NCI-H2227 treated with DMSO at 0.1 percent for 48 hours (cell line): ENCODE measurements at regions not wholly inside any gene's neighbourhood (a gene's known extent, or its start where the extent isn't known, plus 50 kb on each side); places are given as distances from the start of the nearest gene placed in this dataset.

Experiments
- DNase-seq: peaks from one replicate; lab custom pipeline; 2025; lab: John Stamatoyannopoulos, UW

DNA sequence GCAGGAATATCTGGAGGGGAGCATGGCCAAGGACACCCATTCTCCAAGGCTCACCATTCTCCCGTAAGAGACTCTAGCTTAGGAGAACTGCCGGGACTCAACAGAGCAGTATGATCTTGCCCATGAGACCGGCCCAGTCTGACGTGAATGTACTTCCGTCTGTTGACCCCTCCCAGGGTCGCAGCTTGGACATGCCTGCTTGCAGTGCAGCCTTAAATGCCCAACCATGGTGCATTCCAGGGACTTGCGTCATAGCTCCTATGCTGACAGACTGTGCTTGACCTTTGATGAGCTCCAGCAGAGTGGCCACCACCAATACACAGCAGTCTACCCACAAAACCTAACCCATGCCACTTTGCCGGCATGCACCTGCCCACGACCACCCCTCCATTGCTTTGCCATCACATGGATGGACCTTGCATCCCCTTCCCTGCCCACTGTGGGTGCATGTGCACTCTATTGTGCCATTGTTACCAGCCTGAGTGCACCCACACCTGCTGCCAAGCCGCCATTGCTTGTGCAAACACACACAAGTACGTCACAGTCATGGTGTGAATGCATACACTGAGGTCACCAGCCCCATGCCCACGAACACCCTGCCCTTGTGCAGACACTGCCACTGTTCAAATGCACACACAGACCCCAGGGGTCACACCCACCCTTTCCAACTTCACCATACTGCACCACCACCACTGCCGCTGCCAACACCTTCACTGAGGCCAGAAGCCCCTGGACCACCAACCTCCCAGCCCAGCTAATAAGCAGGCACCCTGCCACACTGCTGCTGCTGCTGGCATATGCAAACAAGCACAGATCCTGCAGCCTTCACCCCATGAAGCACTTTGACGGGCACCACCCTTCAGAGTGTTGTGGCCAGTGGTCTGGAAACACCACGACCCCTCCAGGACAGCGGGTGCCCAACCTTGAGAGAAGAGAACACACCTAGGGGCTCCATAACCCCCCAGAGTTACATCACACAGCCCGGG is 1141.3 kb downstream of the BRINP3 start:
- no peak for DNase-seq

DNA sequence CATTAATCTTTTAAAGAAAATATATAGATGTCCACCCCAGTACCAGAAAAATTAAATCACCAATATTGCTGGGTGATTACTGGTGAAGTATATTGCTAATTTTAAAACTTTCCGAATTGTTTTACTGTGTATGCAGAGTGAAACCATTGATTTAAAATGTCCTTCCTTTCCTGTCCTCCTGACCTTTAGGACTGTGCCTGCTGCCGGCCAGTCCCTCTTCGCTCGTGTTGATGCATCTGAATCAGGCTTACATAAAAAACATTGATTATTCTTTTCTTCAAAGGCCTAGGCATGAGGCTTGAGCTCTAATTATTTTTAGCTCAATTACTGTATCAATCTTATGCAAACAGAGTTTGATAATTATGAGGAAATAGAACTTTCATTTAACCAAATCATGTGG is 1128.1 kb downstream of the BRINP3 start:
- DNase-seq: no peak

DNA sequence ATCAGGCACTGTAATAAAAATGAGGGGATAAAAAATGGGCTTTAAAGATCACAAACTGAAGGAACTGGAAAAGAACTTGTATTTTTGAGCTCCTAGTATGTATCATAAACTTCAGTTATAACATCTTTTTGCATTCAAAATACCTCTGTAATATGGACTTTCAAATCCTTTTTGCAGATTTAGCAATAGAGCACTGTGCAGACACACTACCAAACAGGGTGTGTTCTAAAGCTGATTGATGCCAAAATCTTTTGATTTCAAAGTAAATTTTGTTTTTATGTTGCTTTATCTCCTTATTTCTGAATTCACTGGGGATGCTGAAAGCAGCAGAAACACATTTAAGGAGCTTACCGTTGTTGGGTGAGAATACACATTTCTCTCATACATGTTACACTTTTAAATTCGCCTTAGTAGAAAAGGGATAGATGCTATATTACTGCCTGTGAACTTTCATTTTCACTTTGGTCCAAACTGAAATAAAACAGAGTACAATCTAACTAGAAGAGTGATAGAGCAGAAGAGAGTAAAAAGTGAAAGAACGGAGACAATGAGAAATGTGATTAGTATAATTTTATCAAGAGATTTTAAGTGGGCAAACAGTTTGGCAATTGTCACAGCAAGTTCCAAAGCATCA is 1126.6 kb downstream of the BRINP3 start:
- no peak for DNase-seq

DNA sequence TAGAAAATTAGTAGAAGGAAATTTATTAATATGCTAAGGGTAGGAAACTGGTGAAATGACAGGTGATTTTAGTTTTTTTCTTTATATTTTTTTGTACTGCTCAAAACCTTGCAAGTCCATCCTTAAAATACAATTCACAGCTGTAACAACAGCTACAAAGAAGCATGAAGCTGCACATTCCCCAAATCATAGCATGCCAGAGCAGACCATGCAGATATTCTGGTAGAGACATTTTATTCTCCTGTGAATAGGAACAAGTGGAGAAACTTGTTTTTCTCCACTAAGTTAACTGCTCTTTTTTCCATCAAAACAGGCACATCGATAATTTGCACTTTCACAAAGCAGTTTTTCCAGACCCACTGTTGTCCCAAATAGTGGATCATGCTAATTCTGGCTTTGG is 1125.7 kb downstream of the BRINP3 start:
- no peak for DNase-seq

DNA sequence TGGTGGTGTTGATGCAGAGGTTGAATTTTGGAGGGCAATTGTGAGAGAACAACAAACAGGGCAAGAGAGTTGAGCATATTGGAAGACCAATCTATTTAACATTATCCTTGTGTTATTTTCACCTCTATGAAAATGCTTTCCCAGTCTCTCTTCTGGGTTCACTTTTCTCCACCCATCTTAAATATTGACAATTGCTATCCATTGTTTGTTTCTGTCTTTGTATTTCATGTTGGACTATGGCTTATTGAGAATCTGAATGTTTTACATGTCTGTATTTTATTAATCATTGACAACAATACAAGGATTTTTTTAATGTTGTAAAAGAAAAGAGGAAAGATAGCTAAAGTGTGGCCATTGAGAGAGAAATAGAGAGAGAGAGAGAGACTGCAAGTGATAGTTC is 1121.5 kb downstream of the BRINP3 start:
- DNase-seq: no peak

DNA sequence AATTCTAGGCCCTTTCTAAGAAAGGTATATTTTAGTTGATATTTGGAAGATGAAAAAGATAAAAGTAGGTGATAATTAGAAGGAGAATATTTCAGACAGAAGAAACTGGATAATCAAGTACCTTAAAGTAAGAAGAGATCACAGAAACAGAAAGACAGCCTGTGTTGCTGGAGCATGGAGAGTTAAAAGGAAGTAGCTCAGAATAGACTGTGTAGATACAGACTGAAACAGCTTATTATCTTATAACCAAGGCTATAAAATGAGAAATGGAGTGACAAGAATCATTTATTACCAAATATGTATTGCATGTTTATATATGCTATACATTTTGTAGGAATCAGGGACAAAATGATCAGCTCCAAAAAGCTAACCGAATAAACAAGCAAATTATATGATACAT is 1120.3 kb downstream of the BRINP3 start:
- no peak for DNase-seq

DNA sequence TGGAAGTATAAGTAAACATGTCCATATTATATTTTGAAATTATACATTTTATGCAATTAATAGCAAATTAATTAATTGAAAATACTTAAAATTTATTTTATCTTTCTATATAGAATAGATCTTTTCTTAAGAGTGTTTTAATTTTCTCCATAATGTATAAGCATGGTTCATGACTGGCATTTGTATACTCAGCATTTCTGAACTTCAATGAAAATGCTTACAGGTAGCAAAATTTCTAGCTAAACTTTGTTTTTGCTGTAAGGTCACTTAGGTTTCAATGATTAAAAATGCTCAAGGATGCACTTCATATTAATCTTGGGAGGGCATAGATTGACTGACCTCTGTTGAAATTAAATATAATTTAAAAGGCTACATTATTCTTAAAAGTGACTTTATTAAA is 1108.1 kb downstream of the BRINP3 start:
- DNase-seq: no peak

DNA sequence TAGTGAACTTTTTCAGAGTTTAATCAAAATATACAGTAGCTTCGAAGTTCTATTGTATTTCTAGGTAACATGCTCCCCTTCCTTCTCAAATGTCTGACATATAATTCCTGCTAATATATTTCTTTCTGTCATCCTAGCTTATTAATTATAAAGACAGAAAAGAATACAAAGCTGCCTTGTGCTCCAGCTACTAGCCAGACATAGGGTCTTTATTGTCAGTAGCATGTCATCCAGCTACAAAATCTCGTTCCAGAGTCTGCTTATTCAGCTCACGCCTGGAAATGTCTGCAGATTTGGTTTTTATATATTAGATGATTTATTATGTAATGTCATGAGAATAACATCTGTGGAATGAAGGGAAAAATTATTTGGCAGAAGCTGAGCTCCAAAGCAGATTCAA is 1102.8 kb downstream of the BRINP3 start:
- no peak for DNase-seq

DNA sequence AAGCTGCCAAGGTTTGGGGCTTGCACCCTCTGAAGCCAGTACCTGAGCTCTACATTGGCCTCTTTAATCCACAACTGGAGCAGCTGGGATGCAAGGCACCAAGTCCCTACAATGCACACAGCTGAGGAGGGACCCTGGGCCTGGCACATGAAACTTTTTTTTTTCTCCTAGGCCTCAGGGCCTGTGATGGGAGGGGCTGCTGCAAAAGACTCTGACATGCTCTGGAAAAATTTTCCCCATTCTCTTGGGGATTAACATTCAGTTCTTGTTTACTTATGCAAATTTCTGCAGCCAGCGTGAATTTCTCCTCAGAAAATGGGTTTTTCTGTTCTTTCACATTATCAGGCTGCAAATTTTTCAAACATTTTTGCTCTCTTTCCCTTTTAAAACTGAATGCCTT is 1072.2 kb downstream of the BRINP3 start:
- DNase-seq: no peak

DNA sequence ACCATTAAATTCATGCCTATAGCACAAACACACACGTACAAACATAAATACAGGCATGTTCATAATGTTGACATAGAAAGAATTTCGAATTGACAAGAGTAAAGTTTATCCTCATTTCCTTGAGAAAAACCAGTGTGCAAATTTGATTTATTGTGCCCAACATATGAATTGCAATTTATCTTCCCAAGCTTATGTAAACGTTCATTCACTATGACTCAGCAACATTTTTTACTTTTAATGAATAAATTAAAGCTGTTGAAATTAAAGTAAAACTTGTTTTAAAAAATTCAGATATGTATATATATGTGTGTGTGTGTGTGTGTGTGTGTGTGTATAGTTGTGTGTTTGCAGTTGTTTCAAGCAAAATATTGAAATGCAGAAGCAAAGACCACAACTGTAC is 1067.9 kb downstream of the BRINP3 start:
- no peak for DNase-seq

DNA sequence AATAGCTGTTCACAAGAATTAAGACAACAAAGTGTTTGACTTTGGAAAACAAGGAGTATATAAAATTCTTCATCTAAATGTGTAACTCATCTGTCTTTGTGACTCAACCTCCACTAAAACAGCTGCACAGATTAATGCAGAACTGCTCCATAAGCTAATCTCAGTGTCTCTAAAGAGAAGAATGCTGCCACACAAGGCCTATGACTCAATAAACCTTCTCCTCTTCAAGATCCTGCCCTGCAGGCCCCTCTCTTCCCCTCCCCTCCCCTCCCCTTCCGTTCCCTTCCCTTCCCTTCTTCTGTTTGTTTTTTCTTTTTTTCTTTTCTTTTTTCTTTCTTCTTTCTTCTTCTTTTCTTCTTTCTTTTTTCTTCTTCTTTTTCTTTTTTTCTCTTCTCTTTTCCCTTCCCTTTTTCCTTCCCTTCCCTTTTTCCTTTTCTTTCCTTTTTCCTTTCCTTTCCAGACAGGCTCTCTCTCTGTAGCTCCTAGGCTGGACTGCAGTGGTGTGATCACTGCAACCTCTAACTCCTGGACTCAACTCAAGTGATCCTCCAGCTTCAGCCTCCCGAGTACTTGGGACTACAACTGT is 1052.8 kb downstream of the BRINP3 start:
- no peak for DNase-seq

DNA sequence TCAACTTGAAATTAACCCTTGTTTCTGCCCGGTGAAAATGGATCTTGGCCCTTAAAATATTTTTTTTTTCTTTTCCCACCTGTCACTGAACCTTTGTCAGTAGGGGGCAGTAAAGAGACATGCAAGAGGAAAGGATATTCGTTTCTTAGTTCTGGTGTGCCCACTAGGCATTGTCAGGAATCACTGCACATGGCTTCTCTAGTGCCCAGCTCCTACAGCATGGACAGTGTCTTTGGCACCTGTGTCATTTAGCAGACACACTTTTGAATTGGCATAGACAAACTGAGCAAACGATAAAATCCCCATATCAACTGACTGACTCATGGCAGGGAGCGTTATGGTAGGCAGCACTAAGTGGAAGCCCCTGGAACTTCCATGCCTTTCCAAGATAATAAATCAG is 1048.1 kb downstream of the BRINP3 start:
- no peak for DNase-seq

DNA sequence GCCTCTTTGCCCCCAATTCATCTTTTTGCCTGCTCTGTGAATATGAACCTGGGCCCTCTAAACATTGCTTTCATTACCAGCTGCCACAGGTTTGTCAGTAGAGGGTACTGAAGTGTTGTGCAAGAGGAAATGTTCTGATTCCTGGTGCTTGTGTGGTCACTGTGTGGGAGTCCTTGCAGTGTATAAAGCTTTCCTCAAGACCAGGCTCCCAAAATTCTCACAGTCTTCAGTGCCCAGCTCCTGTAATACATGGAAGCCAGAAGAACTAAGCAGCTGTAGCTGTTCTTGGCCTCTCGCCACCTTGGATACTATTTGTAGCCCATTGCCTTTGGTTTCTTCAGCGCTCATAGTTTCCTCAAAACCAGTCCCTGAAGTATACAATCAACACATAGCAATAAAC is 1046.2 kb downstream of the BRINP3 start:
- no peak for DNase-seq

DNA sequence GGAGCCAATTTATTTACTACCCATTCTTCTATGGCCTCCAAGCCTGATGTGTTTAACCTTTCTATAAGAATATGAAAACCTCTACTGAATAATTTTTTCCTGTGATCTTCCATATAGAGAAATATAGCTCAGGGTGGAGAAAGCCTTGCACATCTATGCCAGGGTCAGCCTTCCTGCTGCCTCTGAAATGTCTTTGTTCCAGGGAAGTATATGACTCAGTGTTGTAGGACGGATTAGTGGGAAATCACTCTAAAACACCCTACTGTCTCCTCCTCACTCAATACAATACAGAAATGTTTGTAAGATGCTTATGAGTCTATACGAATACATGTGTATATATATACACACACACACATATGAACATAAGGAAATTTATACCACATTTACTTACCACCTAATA is 1044.9 kb downstream of the BRINP3 start:
- no peak for DNase-seq

DNA sequence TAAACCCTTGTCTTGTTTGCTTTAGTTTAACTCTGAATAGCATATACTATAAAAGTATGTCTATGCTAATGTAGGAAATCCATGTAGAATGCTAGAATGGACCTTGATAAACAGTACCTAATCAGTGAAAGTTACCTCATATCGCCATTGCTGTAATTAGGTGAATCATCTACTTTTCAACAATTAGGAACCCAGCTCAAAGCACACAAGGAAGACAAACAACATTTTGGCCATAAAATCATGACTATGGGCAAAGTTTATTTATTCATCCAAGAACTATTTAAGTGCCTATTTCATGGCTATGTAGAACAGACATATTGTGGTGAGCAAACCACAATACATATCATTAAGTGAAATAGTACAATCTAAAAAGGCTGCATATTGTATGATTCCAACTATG is 1043.2 kb downstream of the BRINP3 start:
- no peak for DNase-seq

DNA sequence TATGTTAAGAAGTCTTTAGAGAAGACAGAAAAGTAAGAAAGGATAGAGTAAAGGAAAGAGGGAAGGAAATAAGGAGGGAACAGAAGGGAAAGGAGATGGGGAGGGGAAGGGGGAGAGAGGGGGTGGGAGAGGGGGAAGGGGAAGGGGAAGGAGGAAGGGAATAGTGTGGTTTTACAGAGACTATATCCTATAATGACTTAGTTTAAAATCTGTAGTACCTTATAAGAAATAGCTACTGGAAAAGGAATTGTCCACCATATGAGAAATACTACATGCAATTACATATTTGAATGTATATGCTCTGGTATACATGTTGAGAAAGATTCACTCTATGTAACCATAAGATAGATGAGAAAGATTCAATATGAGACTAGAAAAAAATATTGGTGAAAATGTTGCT is 1042.3 kb downstream of the BRINP3 start:
- no peak for DNase-seq

DNA sequence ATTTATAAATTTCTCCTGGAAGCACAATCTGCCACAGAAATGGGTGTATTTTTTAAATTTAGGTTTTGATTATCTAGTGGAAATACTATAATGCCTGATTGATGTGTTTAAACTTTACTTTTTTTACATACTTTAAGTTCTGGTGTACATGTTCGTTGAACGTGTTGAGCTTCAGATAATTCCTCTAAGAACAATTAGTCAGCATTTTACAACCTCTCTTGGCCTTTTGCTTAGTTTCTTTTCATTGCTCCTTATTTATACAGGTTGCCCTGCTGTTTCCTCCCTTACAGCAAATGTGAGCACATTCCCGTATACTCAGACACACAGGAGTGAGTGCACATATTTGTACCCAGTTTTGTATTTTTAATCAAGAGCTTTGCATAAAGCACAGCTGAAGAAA is 1038.9 kb downstream of the BRINP3 start:
- no peak for DNase-seq

DNA sequence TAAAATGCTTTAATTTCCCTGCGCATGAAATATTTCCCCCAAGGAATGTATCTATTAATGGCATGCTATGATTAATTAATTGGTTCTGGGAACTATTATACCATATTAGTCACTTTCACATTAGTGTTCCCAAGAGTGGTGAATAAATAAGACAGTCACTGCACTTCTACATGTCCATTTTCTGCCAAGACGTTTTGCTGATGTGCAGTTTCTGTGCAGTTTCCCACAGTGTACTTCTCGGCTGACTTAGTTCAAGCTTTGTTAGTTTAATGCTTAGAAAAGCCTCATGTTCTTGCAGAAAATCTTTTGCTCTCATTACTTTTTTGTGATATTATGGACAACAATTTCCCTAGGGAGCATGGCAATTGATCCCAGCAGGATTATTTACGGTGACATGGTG is 1014.5 kb downstream of the BRINP3 start:
- DNase-seq: no peak

DNA sequence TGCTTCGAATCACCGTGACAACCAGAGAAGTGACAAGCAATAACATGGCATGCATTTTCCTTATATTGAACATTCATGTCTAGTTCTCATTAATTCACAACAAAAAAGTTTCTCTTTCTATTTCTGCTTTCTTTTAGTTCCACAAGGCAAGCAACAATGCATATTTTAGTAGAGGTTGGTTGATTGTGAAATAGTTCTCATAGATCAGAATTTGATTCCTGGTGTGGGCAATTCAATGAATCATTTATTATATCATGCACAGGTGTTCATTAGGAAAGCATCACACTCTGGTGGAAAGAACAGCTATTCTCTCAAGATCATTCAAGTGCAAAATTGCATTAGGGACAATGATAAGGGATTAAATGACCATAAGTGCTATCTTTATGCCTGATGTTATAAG is 980.9 kb downstream of the BRINP3 start:
- DNase-seq: no peak

DNA sequence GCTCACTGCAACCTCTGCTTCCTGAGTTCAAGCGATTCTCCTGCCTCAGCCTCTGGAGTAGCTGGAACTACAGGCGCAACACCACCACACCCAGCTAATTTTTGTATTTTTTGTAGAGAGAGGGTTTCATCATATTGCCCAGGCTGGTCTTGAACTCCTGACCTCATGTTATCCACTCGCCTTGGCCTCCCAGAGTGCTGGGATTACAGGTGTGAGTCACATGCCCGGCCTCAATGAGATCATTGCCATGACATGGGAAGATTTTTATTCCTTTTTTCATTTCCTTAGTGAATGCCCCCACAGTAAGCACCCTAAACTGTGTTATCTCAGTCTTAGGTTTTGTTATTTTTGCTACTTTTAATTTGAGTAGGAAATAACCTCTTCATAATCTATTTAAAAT is 977.9 kb downstream of the BRINP3 start:
- no peak for DNase-seq

DNA sequence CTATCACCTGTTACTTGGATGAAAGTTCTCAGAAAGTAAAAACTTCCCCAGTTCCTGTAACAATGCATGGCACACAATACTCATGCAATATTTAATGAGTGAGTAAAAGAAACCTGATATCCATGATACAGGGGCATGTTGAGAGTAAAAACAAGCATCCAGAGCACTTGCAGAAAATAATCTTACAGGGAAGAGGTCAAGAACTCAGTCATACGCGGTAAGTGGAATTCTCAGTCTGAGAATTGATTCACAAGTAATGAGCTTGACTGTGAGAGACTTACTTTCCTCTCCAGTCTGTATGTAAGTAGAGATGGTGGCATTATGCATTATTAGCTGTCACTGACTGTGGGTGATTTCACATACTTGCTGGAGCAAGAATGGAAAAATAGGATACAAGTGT is 976.9 kb downstream of the BRINP3 start:
- DNase-seq: peak; percentile 31

DNA sequence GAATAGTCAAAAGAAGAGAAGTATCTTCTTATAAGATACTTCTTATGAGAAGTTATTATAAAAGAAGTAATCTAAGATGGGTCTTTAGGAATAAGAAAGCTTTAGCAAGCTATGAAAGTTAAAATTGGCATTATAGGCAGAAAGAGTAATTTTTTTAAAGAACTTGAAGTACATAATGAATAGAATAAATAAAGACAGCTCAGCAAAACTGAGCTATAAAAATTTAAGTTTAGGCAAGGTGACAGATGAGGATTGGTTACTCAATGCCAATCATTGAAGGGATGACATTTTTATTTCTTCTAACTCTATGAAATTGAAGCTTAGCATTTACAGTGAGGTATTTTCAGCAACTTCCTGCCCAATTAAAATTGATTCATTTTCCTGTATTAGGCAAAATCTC is 966.8 kb downstream of the BRINP3 start:
- no peak for DNase-seq

DNA sequence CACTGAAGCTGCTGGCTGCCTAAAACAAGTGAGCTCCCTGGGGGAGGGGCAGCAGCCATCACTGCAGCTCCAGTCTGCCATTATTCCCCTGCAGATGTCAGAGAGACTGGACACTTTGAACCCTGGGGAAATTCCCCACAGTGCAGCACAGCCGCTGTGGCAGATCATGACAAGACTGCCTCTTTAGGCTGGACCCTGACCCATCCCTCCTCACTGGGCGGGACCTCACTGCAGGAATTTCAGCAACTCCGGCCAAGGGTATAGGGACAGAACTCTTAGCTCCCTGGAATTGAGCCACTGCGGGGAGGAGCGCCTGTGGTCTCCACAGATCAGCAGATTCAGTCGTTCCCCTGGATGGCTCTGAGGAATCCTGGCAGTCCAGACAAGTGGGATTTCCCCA is 964.6 kb downstream of the BRINP3 start:
- no peak for DNase-seq
